Breast epithelium (tissue), 3 donors: ENCODE measurements at regions not wholly inside any gene's neighbourhood (a gene's known extent, or its start where the extent isn't known, plus 50 kb on each side); places are given as distances from the start of the nearest gene placed in this dataset.

Experiments used
- CTCF ChIP-seq, 3 donors: fragments of 450-650 bp; IDR thresholded peaks; one replicate each; pipeline ENCODE4 v1.5.1; 2016 to 2017; ENCODE audit warnings: antibody characterized with exemption in 3 of 3, mild to moderate bottlenecking in 3 of 3, moderate library complexity in 3 of 3
- POLR2A ChIP-seq: fragments of 450-650 bp; IDR thresholded peaks from one replicate; pipeline ENCODE4 v1.6.1; 2016; ENCODE audit warnings: antibody characterized with exemption, mild to moderate bottlenecking, moderate library complexity
- POLR2AphosphoS5 ChIP-seq, 3 donors: sonication (generic); formaldehyde crosslinking; IDR thresholded peaks; one replicate each; pipeline ENCODE4 v1.6.1; 2017; ENCODE audit warnings: antibody characterized with exemption in 3 of 3

GRCh38 chr20:51175724-51176123, 152.8 kb upstream of the KCNG1 start:
- no peak for TF ChIP-seq CTCF (IDR thresholded peaks at IDR 0.05)
- no peak for TF ChIP-seq POLR2AphosphoS5 (IDR thresholded peaks at IDR 0.05)
- TF ChIP-seq POLR2A, result no peak
